DMS153 treated with DMSO at 0.1 percent for 48 hours (cell line): ENCODE measurements at regions not wholly inside any gene's neighbourhood (a gene's known extent, or its start where the extent isn't known, plus 50 kb on each side); places are given as distances from the start of the nearest gene placed in this dataset.
"Not testable (repeated sequence)": the region's sequence is repeated elsewhere in the genome, so short reads cannot be mapped to it uniquely, and the experiment has no call there.

Experiments used
- DNase-seq: peaks from one replicate; lab custom pipeline; 2025; ENCODE audit not compliant: unreplicated experiment; lab: John Stamatoyannopoulos, UW

GRCh38 chr6:76574746-76575145, 502.3 kb upstream of the IMPG1 start:
- DNase-seq, result no peak

- no peak for DNase-seq
These were observed 493.5 kb upstream of the IMPG1 start for GRCh38 chr6:76565932-76566331.

- DNase-seq, result not testable (repeated sequence)
These were observed 489.9 kb upstream of the IMPG1 start for GRCh38 chr6:76562371-76562770.

- not testable (repeated sequence) for DNase-seq
These were observed 488.6 kb upstream of the IMPG1 start for GRCh38 chr6:76560851-76561755.

GRCh38 chr6:76553256-76553655, 480.8 kb upstream of the IMPG1 start:
- DNase-seq, result no peak

GRCh38 chr6:76552268-76552667, 479.8 kb upstream of the IMPG1 start:
- DNase-seq, result no peak

GRCh38 chr6:76533661-76534060, 461.2 kb upstream of the IMPG1 start:
- DNase-seq, result no peak

GRCh38 chr6:76532647-76533046, 460.2 kb upstream of the IMPG1 start:
- DNase-seq, result no peak

GRCh38 chr6:76518443-76518842, 446.0 kb upstream of the IMPG1 start:
- DNase-seq, result no peak

- no peak for DNase-seq
These were observed 444.5 kb upstream of the IMPG1 start for GRCh38 chr6:76516924-76517323.

- DNase-seq, result no peak
These were observed 438.0 kb upstream of the IMPG1 start for GRCh38 chr6:76510489-76510888.

- DNase-seq, result no peak
These were observed 436.9 kb upstream of the IMPG1 start for GRCh38 chr6:76509397-76509796.

GRCh38 chr6:76506808-76507207, 434.3 kb upstream of the IMPG1 start:
- no peak for DNase-seq

- DNase-seq, result no peak
These were observed 423.4 kb upstream of the IMPG1 start for GRCh38 chr6:76495909-76496308.

- not testable (repeated sequence) for DNase-seq
These were observed 418.9 kb upstream of the IMPG1 start for GRCh38 chr6:76491376-76491775.

- DNase-seq, result no peak
These were observed 418.0 kb upstream of the IMPG1 start for GRCh38 chr6:76490456-76490855.

GRCh38 chr6:76481101-76481500, 408.6 kb upstream of the IMPG1 start:
- DNase-seq, result no peak

- no peak for DNase-seq
These were observed 400.4 kb upstream of the IMPG1 start for GRCh38 chr6:76472858-76473257.

- DNase-seq, result no peak
These were observed 393.8 kb upstream of the IMPG1 start for GRCh38 chr6:76466286-76466685.

GRCh38 chr6:76465410-76465809, 392.9 kb upstream of the IMPG1 start:
- DNase-seq, result no peak

- no peak for DNase-seq
These were observed 380.8 kb upstream of the IMPG1 start for GRCh38 chr6:76453270-76453669.

GRCh38 chr6:76451926-76452709, 379.7 kb upstream of the IMPG1 start:
- no peak for DNase-seq
